Gastrocnemius medialis (tissue), 4 donors: ENCODE measurements at regions not wholly inside any gene's neighbourhood (a gene's known extent, or its start where the extent isn't known, plus 50 kb on each side); places are given as distances from the start of the nearest gene placed in this dataset.

ENCODE experiments used
- ATAC-seq, 2 donors: fragments of 150-250 bp; one replicate each; pipeline ENCODE4 v1.9.1; 2016
- DNase-seq, 2 donors: peaks; one replicate each; pipeline ENCODE4 v3.0.0-alpha.2; 2019
- H3K27ac ChIP-seq, 4 donors: fragments of 200-600 bp; sonication (generic); 1 replicate in 1 of 4; 2 replicates in 3 of 4; pipeline ENCODE4 v1.5.1; 2016 to 2018; ENCODE audit warnings: mild to moderate bottlenecking in 2 of 4, moderate library complexity in 1 of 4
- H3K27me3 ChIP-seq, 3 donors: fragments of 200-600 bp; sonication (generic) in 2 of 3; 1 replicate in 1 of 3; 2 replicates in 2 of 3; pipeline versions ENCODE4 v1.5.1 to v1.6.0; 2016 to 2019; ENCODE audit warnings: mild to moderate bottlenecking in 1 of 3, moderate library complexity in 1 of 3
- H3K36me3 ChIP-seq, 2 donors: fragments of 200-600 bp; sonication (generic) in 1 of 2; one replicate each; pipeline ENCODE4 v1.5.1; 2017 to 2018
- H3K4me1 ChIP-seq, 2 donors: fragments of 200-600 bp; sonication (generic) in 1 of 2; one replicate each; pipeline ENCODE4 v1.5.1; 2016 to 2017; ENCODE audit warnings: mild to moderate bottlenecking in 2 of 2
- H3K4me3 ChIP-seq, 4 donors: fragments of 200-600 bp; sonication (generic) in 3 of 4; 1 replicate in 1 of 4; 2 replicates in 3 of 4; pipeline ENCODE4 v1.5.1; 2016 to 2019; ENCODE audit warnings: mild to moderate bottlenecking in 2 of 4
- H3K9me3 ChIP-seq, 3 donors: fragments of 200-600 bp; sonication (generic) in 2 of 3; 1 replicate in 1 of 3; 2 replicates in 2 of 3; pipeline ENCODE4 v1.5.1; 2016 to 2019
- CTCF ChIP-seq, 5 experiments: fragments of 450-650 bp in 3 of 5; fragments of 200-600 bp in 2 of 5; sonication (generic) in 2 of 5; IDR thresholded peaks in 4 of 5; conservative IDR thresholded peaks in 1 of 5; 1 replicate in 4 of 5; 2 replicates in 1 of 5; pipeline ENCODE4 v1.5.1; 2016 to 2019; ENCODE audit warnings: antibody characterized with exemption in 5 of 5, mild to moderate bottlenecking in 3 of 5, moderate library complexity in 3 of 5
- POLR2A ChIP-seq, 2 donors: fragments of 450-650 bp; IDR thresholded peaks; one replicate each; pipeline ENCODE4 v1.6.1; 2017; ENCODE audit warnings: antibody characterized with exemption in 2 of 2, mild to moderate bottlenecking in 2 of 2, moderate library complexity in 2 of 2
- in situ Hi-C, 4 donors: fragments of 200-750 bp; cut with MboI; loops; one replicate each; pipeline versions ENCODE4 v1.15.0 to v1.8.0; 2017; ENCODE audit warnings: low sequenced_read_pairs in 4 of 4
- intact Hi-C: fragments of 100-400 bp; cut with DNase I; formaldehyde crosslinking; loops from one replicate; pipeline ENCODE4 v1.15.1; 2023; ENCODE audit warnings: low total_unique reads

GRCh38 chr12:105947906-105948305 lies 190.8 kb downstream of the NUAK1 start:
- Histone ChIP-seq H3K27me3 (no peaks in the 10 kb centered on the region), H3K9me3 (no peaks in the 10 kb centered on the region), H3K36me3 (no peaks in the 10 kb centered on the region), H3K27ac (no peak overlapping the region), H3K4me1 (no peaks in the 10 kb centered on the region), H3K4me3 (no peak overlapping the region)
- no peak for TF ChIP-seq POLR2A (IDR thresholded peaks at IDR 0.05)
- no peak for TF ChIP-seq CTCF (IDR thresholded peaks at IDR 0.05 in 4 of 5, conservative IDR thresholded peaks at IDR 0.05 in 1 of 5)
- in situ Hi-C loops, result no loop called here
- no peak for ATAC-seq
- intact Hi-C loops, result no loop called here
- no peak for DNase-seq

GRCh38 chr12:105948331-105948730 lies 190.4 kb downstream of the NUAK1 start:
- H3K9me3 ChIP-seq, result no peaks in the 10 kb centered on the region
- TF ChIP-seq CTCF (IDR thresholded peaks at IDR 0.05 in 4 of 5, conservative IDR thresholded peaks at IDR 0.05 in 1 of 5) (no peak), POLR2A (IDR thresholded peaks at IDR 0.05) (no peak)
- DNase-seq (no peak), ATAC-seq (peak in 1 of 2 donors; percentile 33)
- H3K27me3 ChIP-seq, result no peaks in the 10 kb centered on the region
- H3K36me3 ChIP-seq, result no peaks in the 10 kb centered on the region
- no peak overlapping the region for H3K4me3 ChIP-seq
- in situ Hi-C loops (no loop called here), intact Hi-C loops (no loop called here)
- no peak overlapping the region for H3K27ac ChIP-seq
- no peaks in the 10 kb centered on the region for H3K4me1 ChIP-seq

DNA sequence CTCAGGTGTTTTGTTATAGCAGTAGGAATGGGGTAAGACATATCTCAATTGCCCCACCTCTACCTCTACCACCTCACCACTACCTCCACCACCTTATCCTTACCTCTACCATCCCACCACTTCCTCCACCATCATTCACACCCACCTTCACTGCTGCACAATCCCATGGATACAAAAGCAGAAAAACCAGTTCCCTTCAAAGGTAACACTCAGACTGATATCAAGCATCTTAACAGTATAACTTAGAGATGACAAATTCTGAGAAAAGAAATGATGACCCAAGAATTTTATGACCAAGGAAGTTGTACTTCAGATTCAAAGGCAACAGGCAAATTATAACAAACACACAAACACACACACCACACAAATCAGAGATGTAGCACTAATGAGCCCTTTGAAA lies 189.4 kb downstream of the NUAK1 start:
- no peak for DNase-seq
- in situ Hi-C loops (no loop called here), intact Hi-C loops (no loop called here)
- no peaks in the 10 kb centered on the region for H3K27me3 ChIP-seq
- H3K36me3 ChIP-seq, result no peaks in the 10 kb centered on the region
- no peak overlapping the region for H3K27ac ChIP-seq
- no peaks in the 10 kb centered on the region for H3K9me3 ChIP-seq
- no peaks in the 10 kb centered on the region for H3K4me1 ChIP-seq
- TF ChIP-seq POLR2A (IDR thresholded peaks at IDR 0.05) (no peak), CTCF (IDR thresholded peaks at IDR 0.05 in 4 of 5, conservative IDR thresholded peaks at IDR 0.05 in 1 of 5) (no peak)
- no peak for ATAC-seq
- no peak overlapping the region for H3K4me3 ChIP-seq

- in situ Hi-C loops (no loop called here), intact Hi-C loops (no loop called here)
- TF ChIP-seq POLR2A (IDR thresholded peaks at IDR 0.05) (no peak), CTCF (IDR thresholded peaks at IDR 0.05 in 4 of 5, conservative IDR thresholded peaks at IDR 0.05 in 1 of 5) (no peak)
- no peaks in the 10 kb centered on the region for H3K36me3 ChIP-seq
- no peaks in the 10 kb centered on the region for H3K27me3 ChIP-seq
- H3K4me3 ChIP-seq, result no peak overlapping the region
- no peaks in the 10 kb centered on the region for H3K4me1 ChIP-seq
- H3K9me3 ChIP-seq, result no peaks in the 10 kb centered on the region
- no peak for ATAC-seq
- no peak overlapping the region for H3K27ac ChIP-seq
- no peak for DNase-seq
Measured at GRCh38 chr12:105951732-105952131, 187.0 kb downstream of the NUAK1 start.
